ENCODE measurements at regions not wholly inside any gene's neighbourhood (a gene's known extent, or its start where the extent isn't known, plus 50 kb on each side); places are given as distances from the start of the nearest gene placed in this dataset.

DNA sequence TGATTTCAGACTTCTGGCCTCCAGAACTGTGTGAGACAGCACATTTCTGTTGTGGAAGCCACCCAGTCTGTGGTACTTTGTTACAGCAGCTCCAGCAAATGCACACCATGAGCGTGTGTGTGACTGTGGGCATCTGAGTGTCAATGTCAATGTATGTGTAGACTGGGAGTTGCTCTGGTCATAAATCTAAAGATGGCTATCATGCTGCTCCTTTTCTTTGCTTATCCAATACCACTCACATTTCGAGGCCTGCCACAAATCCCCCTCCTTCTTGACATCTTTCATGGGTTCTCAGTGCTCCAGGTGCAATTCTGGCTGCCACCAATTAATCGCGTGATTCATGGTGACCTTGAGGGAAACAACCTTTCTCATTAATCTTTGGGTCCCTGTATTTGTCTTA lies 141.2 kb downstream of the RWDD3 start:
- Histone ChIP-seq H3K27me3 (no peaks in the 10 kb centered on the region), H3K36me3 (no peaks in the 10 kb centered on the region), H3K4me3 (no peak overlapping the region), H3K27ac (no peak overlapping the region), H3K4me1 (no peaks in the 10 kb centered on the region), H3K9me3 (no peaks in the 10 kb centered on the region)
- in situ Hi-C loops (cut with MboI; ENCODE audit: low pct_ligation_motif_present in 1 of 4, low pct_unique_long_range_greater_than_20kb in 1 of 4, low sequenced_read_pairs in 3 of 4) (no loop called here), intact Hi-C loops (cut with DNase I; ENCODE audit: low total_unique reads) (no loop called here)
- WGBS, 2 donors (ENCODE audit: low coverage in 1 of 2): 71 to 82% methylated on average over 3 to 4 of the region's 4 CpGs
- DNase-seq: no peak
- TF ChIP-seq POLR2AphosphoS5 (IDR thresholded peaks at IDR 0.05) (no peak), EP300 (IDR thresholded peaks at IDR 0.05; ENCODE audit: low read depth) (no peak), POLR2A (IDR thresholded peaks at IDR 0.05) (no peak), CTCF (IDR thresholded peaks at IDR 0.05) (no peak)

DNA sequence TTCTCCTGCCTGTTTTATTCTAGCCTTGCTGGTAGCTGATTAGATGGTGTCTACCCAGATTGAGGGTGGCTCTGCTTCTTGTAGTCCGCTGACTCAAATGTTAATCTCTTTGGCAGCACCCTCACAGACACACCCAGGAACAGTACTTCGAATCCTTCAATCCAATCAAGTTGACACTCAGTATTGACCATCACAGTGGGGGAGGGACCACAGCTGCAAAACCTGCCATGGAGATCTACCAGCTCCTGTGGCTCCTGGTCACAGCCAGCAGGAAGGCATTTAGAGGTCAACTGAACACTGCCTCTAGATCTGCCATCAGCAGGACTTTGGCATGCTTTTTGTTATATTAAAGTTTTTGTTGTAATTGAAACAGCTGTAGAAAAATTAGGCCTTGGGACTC lies 146.9 kb downstream of the RWDD3 start:
- intact Hi-C loops (cut with DNase I; ENCODE audit: low total_unique reads) (no loop called here), in situ Hi-C loops (cut with MboI; ENCODE audit: low pct_ligation_motif_present in 1 of 4, low pct_unique_long_range_greater_than_20kb in 1 of 4, low sequenced_read_pairs in 3 of 4) (no loop called here)
- Histone ChIP-seq H3K4me3 (no peak overlapping the region), H3K36me3 (no peaks in the 10 kb centered on the region), H3K27ac (no peak overlapping the region), H3K9me3 (no peaks in the 10 kb centered on the region), H3K27me3 (no peaks in the 10 kb centered on the region), H3K4me1 (no peaks in the 10 kb centered on the region)
- no peak for DNase-seq
- 70 to 72% methylated on average over 2 of the region's 2 CpGs for WGBS, 2 donors (ENCODE audit: low coverage in 1 of 2)
- TF ChIP-seq POLR2AphosphoS5 (IDR thresholded peaks at IDR 0.05): no peak

DNA sequence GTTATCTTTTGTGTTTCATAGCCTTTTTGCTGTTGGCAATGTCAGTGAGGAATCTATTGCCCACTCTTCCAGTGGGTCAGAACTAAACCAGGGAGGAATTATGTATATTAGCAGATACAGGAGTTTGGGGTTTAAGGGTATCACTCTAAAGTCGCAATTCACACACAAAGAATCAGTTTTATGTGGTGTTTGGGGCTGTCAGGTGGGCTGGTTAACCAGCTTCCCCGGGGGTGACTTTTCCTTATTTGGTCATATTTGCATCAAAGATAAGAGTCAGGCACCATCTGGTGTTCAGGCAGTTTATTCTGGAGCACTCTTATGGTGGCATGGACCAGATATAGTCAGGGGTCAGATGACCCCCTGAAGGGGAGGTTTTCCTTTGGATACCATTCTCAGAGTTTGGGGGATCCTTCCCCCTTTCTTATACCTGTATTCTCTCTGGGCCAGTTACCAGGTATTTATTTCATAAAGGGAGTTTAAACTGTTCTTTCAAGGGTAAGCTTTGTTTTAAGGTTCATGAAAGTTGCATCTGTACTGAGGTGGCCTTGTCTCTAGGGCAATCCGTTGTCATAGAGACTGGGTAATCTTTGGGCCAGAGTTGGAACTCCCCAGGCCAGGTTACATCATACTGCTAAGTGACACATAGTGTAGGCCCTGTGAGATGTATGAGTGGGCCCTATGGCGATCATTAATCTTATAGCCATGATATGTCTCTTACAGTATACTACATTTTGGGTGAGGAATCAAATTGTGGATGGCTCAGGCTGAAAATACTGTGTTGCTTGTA lies 148.2 kb downstream of the RWDD3 start:
- no peak for DNase-seq
- Histone ChIP-seq H3K4me3 (no peak overlapping the region), H3K27me3 (no peaks in the 10 kb centered on the region), H3K27ac (no peak overlapping the region), H3K9me3 (no peaks in the 10 kb centered on the region), H3K4me1 (no peaks in the 10 kb centered on the region), H3K36me3 (no peaks in the 10 kb centered on the region)
- intact Hi-C loops (cut with DNase I; ENCODE audit: low total_unique reads): no loop called here
- no peak for TF ChIP-seq POLR2AphosphoS5 (IDR thresholded peaks at IDR 0.05)
- TF ChIP-seq EP300 (IDR thresholded peaks at IDR 0.05; ENCODE audit: low read depth): no peak
- no peak for TF ChIP-seq CTCF (IDR thresholded peaks at IDR 0.05)
- TF ChIP-seq POLR2A (IDR thresholded peaks at IDR 0.05): no peak
- in situ Hi-C loops (cut with MboI; ENCODE audit: low pct_ligation_motif_present in 1 of 4, low pct_unique_long_range_greater_than_20kb in 1 of 4, low sequenced_read_pairs in 3 of 4): no loop called here
- 64 to 67% methylated on average over 1 to 4 of the region's 4 CpGs for WGBS, 2 donors (ENCODE audit: low coverage in 1 of 2)

- TF ChIP-seq POLR2A (IDR thresholded peaks at IDR 0.05) (no peak), EP300 (IDR thresholded peaks at IDR 0.05; ENCODE audit: low read depth) (no peak), POLR2AphosphoS5 (IDR thresholded peaks at IDR 0.05) (no peak), CTCF (IDR thresholded peaks at IDR 0.05) (no peak)
- H3K9me3 ChIP-seq: no peaks in the 10 kb centered on the region
- in situ Hi-C loops (cut with MboI; ENCODE audit: low pct_ligation_motif_present in 1 of 4, low pct_unique_long_range_greater_than_20kb in 1 of 4, low sequenced_read_pairs in 3 of 4) (no loop called here), intact Hi-C loops (cut with DNase I; ENCODE audit: low total_unique reads) (no loop called here)
- no peak overlapping the region for H3K27ac ChIP-seq
- H3K27me3 ChIP-seq: no peaks in the 10 kb centered on the region
- DNase-seq: no peak
- WGBS, 2 donors (ENCODE audit: low coverage in 1 of 2): 72 to 77% methylated on average over 5 of the region's 5 CpGs
- no peaks in the 10 kb centered on the region for H3K36me3 ChIP-seq
- H3K4me3 ChIP-seq: no peak overlapping the region
- H3K4me1 ChIP-seq: no peaks in the 10 kb centered on the region
These were observed 149.1 kb downstream of the RWDD3 start for GRCh38 chr1:95383111-95383510.

GRCh38 chr1:95384567-95384966 lies 150.6 kb downstream of the RWDD3 start:
- Histone ChIP-seq H3K27me3 (no peaks in the 10 kb centered on the region), H3K4me3 (no peak overlapping the region), H3K36me3 (no peaks in the 10 kb centered on the region), H3K4me1 (no peaks in the 10 kb centered on the region), H3K9me3 (no peaks in the 10 kb centered on the region), H3K27ac (no peak overlapping the region)
- TF ChIP-seq POLR2AphosphoS5 (IDR thresholded peaks at IDR 0.05) (no peak), CTCF (IDR thresholded peaks at IDR 0.05) (no peak), POLR2A (IDR thresholded peaks at IDR 0.05) (no peak), EP300 (IDR thresholded peaks at IDR 0.05; ENCODE audit: low read depth) (no peak)
- DNase-seq: no peak
- 26% methylated on average over 3 of the region's 3 CpGs; no CpG with 5 or more reads in 1 of the 2 donors for WGBS, 2 donors (ENCODE audit: low coverage in 1 of 2)
- in situ Hi-C loops (cut with MboI; ENCODE audit: low pct_ligation_motif_present in 1 of 4, low pct_unique_long_range_greater_than_20kb in 1 of 4, low sequenced_read_pairs in 3 of 4): no loop called here
- intact Hi-C loops (cut with DNase I; ENCODE audit: low total_unique reads): no loop called here
